Fibroblast of skin of back (primary cell): ENCODE measurements at regions not wholly inside any gene's neighbourhood (a gene's known extent, or its start where the extent isn't known, plus 50 kb on each side); places are given as distances from the start of the nearest gene placed in this dataset.

Experiments
- DNase-seq: peaks from one replicate; pipeline ENCODE4 v3.0.0-alpha.2; 2013

DNA sequence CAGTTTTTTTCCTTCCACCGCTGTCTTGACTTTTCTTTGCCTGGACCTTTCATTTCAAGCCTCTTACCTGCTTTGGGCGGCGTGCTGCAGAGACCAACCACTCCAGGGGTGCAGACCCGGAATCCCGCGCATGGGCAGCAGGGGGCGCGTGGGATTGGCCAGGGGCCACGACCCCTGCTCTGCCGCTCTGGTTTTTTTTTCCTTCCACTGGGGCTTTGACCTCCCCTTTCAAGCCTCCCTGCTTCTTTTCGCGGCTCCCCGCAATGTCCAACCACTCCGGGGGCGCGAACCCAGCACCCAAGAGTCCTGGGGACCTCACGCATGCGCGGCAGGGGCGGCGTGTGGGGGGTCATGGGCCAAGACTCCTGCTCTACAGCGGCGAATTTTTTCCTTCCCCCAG is 325.1 kb downstream of the ALG10 start:
- DNase-seq, result no peak

DNA sequence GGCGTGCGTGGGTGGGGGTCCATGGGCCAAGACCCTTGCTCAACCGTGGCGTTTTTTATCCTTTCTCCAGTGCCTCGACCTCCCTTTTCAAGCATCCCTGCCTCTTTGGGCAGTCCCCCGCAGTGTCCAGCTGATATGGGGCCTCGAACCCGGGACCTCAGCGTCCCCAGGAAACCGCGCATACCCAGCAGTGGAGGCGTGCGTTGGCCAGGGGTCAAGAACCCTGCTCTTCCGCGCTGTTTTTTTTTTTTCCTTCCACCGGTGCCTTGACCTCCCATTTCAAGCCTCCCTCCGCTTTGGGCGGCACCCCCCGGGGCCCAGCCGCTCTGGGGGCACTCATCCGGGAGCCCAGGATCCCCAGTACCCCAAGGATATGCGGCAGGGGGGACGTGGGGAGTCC is 325.8 kb downstream of the ALG10 start:
- no peak for DNase-seq

DNA sequence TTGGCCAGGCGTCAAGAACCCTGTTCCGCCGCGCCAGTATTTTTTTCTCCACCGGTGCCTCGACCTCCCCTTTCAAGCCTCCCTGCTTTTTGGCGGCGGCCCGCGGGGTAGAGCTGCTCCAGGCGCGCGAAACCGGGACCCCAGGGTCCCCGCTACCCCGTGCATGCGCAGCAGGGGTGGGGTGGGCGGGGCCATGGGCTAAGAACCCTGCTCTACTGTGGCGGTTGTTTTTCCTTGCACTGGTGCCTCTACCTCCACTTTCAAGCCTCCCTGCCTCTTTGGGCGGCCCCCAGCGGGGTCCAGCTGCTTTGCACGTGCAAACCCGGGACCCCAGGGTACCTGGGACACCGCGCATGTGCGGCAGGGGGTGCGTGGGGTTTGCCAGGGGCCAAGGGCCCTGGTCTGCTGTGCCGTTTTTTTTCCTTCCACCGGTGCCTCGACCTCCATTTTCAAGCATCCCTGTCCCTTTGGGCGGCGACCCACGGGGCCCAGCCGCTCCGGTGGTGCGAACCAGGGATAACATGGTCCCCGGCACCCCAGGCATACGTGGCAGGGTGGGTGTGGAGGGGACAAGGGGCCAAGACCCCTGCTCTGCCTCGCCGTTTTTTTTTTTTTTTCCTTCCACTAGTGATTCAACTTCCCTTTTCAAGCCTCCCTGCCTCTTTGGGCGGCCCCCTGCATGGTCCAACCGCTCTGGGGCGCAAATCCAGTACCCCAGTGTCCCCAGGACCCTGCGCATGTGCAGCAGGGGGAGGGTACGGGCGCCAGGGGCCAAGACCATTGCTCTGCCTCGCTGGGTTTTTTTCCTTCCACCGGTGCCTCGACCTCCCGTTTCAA is 326.8 kb downstream of the ALG10 start:
- DNase-seq, result no peak

DNA sequence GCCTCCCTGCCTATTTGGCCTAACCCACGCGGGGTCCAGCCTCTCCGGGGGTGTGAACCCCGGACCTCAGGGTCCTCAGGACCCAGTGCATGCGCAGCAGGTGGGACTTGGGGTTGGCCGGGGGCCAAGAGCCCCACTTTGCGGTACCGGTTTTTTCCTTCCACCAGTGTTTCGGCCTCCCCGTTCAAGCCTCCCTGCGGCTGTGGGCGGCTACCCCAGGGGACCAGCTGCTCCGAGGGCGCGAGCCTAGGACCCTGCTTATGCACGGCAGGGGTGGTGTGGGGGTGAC is 327.3 kb downstream of the ALG10 start:
- no peak for DNase-seq

DNA sequence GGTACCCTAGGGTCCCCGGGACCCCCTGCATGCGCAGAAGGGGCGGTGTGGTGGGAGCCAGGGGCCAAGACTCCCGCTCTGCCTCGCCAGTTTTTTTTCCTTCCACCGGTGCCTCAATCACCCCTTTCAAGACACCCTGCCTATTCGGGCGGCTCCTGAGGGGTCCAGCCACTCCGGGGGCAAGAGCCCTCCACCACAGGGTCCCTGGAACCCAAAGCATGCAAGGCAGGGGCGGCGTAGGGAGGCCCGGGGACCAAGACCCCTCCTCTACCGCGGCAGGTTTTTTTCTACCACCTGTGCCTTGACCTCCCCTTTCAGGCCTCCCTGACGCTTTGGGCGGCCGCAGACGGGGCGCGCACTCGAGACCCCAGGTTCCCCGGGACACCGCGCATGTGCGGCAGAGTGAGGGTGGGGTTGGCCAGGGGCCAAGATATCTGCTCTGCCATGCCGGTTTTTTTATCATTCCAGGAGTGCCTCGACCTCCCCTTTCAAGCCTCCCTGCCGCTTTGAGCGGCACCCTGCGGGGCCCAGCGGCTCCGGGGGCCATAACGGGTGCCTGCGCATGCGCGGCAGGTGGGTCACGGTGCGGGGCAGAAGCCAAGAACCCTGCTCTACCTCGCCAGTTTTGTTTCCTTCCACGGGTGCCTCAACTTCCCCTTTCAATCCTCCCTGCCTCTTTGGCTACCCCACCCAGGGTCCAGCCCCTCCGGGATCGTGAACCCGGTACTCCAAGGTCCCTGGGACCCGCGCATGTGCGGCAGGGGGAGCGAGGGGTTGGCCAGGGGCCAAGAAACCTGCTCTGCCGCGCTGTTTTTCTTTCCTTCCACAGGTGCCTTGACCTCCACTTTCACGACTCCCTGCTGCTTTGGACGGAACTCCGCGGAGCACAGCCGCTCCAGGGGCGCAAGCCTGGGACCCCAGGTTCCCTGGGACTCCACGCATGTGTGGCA is 328.1 kb downstream of the ALG10 start:
- no peak for DNase-seq

DNA sequence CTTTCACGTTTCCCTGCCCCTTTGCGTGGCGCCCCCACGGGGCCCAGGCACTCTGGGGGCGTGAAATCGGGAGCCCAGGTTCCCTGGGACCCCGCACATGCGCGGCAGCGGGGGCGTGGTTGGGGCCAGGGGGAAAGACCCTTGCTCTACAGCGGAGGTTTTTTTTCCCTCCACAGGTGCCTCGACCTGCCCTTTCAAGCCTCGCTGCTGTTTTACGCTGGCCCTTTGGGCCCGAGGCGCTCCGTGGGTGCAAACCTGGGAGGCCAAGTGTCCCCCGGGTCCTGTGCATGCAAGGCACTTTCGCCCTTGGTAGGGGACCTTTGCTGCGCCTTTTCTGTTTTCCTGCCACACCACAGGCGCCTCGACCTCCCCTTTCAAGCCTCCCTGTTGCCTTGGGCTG is 329.8 kb downstream of the ALG10 start:
- no peak for DNase-seq

DNA sequence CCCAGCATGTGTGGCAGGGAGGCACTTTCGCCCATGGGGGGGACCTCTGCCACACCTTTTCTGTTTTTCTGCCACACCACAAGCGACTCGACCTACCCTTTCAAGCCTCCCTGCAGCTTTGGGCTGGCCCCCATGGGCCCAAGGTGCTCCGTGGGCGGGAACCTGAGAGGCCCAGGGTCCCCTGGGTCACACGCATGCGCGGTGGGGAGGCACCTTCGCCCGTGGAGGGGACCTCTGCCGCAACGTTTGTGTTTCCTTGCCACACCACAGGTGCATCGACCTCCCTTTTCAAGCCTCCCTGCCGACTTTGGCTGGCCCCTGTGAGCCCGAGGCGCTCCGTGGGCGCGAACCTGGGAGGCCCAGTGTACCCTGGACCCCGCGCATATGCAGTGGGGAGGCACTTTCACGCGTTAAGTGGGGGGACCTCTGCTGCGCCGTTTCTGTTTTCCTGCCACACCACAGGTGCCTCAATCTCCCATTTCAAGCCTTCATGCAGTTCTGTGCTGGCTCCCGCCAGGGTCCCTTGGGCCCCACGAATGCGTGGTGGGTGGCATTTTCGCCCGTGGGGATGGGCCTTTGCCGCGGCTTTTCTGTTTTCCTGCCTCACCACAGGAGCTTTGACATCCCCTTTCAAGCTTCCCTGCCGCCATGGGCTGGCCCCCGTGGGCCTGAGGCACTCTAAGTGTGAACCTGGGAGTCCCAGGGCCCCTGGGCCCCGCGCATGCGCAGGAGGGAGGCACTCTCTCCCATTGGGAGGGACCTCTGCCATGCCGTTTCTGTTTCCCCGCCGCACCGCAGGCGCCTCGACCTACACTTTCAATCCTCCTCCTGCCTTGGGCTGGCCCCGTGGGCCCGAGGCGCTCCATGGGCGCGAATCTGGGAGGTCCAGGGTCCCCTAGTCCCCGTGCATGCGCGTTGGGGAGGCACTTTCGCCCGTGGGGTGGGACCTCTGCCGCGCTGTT is 332.2 kb downstream of the ALG10 start:
- DNase-seq, result no peak

DNA sequence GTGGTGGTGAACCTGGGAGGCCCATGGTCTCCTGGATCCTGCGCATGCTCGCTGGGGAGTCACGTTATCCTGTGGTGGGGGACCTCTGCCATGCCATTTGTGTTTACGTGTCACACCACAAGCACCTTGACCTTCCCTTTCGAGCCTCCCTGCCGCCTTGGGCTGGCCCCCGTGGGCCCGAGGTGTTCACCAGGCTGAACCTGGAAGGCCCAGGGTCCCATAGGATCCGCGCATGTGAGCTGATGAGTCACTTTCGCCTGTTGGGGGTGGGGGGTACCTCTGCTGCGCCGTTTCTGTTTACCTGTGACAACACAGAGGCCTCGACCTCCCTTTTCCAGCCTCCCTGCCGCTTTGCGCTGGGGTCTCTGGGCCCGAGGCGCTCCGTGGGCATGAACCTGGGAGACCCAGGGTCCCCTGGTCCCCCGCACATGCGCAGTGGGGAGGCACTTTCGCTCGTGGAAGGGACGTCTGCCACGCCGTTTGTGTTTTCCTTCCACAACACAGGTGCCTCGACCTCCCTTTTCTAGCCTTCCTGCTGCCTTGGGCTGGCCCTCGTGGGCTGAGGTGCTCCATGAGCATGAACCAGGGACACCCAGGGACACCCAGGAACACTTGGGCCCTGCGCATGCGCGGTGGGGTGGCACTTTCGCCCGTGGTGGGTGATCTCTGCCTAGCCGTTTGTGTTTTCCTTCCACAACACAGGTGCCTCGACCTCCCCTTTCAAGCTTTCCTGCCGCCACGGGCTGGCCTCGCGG is 334.1 kb downstream of the ALG10 start:
- no peak for DNase-seq

DNA sequence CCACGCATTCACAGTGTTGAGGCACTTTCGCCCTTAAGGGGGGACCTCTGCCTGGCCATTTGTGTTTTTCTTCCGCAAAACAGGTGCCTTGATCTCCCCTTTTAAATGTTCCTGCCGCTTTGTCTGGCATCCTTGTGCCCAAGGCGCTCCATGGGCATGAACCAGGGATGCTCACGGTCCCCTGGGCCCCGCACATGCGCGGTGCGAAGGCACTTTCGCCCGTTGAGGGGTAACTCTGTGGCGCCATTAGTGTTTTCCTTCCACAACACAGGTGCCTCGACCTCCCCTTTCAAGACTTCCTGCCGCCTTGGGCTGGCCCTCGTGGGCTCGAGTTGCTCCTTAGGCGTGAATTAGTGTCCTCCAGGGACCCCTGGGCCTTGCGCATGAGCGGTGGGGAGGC is 335.5 kb downstream of the ALG10 start:
- no peak for DNase-seq

DNA sequence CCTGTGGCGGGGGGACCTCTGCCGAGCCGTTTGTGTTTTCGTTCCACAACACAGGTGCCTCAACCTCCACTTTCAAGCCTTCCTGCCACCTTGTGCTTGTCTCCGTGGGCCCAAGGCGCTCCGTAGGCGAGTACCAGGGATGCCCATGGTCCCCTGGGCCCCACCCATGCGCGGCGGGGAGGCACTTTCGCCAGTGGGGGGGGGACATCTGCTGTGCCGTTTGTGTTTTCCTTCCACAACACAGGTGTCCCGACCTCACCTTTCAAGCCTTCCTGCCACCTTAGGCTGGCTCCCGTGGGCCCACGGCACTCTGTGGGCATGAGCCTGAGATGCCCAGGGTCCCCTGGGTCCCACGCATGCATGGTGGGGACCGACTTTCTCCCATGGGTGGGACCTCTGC is 335.9 kb downstream of the ALG10 start:
- no peak for DNase-seq

DNA sequence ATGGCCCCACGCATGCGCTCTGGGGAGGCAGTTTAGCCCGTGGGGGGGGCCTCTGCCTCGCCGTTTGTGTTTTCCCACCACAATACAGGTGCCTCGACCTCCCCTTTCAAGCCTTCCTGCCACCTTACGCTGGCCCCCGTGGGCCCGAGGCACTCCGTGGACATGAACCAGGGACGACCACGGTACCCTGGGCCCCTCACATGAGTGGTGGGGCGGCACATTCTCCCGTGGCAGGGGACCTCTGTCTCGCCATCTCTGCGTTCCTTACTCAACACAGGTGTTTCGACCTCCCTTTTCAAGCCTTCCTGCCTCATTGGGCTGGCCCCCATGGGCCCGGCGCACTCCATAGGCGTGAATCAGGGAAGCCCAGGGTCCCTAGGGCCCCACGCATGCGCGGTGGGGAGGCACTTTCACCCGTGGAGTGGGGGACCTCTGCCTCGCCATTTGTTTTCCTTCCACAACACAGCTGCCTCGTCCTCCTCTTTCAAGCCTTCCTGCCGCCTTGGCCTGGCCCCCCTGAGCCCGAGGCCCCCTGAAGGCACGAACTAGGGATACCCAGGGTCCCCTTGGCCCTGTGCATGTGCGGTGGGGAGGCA is 339.5 kb downstream of the ALG10 start:
- DNase-seq, result no peak

DNA sequence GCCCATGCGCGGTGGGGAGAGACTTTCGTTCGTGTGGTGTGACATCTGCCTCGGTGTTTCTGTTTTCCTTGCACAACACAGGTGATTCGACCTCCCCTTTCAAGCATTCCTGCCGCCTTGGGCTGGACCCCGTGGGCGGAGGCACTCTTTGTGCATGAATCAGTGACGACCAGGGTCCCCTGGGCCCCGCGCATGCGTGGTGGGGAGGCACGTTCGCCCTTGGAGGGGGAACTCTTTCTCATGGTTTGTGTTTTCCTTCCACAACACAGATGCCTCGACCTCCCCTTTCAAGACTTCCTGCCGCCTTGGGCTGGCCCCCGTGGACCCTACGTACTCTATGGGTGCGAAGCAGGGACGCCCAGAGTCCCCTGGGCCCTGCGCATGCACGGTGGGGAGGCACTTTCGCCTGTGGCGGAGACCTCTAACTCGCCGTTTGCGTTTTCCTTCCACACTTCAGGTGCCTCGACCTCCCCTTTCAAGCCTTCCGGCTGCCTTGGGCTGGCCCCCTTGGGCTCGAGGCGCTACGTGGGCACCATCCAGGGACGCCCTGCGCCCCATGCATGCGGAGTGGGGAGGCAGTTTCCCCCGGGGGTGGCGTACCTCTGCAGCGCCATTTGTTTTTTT is 340.9 kb downstream of the ALG10 start:
- no peak for DNase-seq

DNA sequence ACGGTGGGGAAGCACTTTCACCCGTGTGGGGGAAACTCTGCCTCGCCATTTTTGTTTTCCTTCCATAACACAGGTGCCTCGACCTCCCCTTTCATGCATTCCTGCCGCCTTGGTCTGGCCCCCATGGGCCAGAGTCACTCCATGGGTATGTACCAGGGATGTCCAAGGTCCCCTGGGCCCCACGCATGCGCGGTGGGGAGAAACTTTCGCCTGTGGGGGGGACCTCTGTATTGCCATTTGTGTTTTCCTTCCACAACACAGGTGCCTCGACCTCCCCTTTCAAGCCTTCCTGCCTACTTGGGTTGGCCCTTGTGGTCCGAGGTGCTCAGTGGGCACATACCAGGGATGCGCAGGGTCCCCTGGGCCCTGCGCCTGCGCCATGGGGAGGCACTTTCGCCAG is 345.8 kb downstream of the ALG10 start:
- no peak for DNase-seq

DNA sequence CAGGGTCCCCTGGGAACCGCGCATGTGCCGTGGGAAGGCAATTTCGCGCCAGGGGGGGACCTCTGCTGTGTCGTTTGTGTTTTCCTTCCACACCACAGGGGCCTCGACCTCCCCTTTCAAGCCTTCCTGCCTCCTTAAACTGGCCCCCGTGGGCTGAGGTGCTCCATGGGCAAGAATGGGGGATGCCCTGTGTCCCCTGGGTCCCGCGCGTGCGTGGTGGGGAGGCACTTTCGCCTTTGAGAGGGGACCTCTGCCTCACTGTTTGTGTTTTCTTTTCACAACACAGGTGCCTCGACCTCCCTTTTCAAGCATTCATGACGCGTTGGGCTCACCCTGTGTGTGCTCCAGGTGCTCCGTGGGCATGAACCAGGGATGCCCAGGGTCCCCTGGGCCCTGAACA is 348.8 kb downstream of the ALG10 start:
- DNase-seq, result no peak

DNA sequence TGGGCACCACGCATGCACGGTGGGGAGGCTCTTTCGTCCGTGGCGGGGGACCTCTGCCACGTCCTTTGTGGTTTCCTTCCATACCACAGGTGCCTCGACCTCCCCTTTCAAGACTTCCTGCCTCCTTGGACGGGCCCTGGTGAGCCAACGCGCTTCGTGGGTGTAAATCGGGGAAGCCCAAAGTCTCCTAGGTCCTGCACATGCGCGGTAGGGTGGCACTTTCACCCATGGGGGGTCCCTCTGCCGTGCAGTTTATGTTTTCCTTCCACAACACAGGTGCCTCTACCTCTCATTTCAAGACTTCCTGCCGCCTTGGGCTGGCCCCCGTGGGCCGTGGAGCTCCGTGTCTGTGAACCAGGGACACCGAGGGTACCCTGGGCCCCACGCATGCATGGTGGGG is 349.7 kb downstream of the ALG10 start:
- no peak for DNase-seq

DNA sequence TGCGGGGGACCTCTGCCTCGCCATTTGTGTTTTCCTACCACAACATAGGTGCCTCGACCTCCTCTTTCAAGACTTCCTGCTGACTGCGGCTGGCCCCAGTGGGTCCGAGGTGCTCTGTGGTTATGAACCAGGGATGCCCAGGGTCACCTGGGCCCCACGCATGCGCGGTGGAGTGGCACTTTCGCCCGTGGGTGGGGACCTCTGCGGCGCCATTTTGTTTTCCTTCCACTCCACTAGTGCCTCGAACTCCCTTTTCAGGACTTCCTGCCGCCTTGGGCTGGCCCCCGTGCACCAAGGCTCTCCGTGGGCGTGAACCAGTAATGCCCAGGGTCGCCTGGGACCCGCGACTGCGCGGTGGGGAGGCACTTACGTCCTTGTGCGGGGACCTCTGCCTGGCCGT is 351.6 kb downstream of the ALG10 start:
- no peak for DNase-seq

DNA sequence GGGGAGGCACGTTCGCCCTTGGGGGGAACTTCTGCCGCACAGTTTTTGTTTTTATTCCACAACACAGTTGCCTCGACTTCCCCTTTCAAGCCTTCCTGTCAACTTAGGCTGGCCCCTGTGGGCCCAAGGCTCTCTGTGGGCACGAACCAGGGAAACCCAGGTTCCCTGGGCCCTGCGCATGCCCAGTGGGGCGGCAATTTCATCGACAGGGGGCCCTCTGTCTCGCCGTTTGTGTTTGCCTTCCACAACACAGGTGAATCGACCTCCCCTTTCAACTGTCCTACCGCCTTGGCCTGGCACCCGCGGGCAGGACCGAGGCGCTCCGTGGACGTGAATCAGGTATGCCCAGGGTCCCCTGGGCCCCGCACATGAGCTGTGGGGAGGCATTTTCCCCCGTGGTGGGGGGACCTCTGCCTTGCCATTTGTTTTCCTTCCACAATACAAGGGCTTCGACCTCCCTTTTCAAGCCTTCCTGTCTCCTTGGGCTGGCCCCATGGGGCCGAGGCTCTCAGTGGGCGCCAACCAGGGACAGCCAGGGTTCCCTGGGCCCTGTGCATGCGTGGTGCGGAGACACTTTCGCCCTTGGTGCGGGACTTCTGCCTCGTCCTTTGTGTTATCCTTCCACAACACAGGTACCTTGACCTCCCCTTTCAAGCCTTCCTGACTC is 354.0 kb downstream of the ALG10 start:
- DNase-seq, result no peak

DNA sequence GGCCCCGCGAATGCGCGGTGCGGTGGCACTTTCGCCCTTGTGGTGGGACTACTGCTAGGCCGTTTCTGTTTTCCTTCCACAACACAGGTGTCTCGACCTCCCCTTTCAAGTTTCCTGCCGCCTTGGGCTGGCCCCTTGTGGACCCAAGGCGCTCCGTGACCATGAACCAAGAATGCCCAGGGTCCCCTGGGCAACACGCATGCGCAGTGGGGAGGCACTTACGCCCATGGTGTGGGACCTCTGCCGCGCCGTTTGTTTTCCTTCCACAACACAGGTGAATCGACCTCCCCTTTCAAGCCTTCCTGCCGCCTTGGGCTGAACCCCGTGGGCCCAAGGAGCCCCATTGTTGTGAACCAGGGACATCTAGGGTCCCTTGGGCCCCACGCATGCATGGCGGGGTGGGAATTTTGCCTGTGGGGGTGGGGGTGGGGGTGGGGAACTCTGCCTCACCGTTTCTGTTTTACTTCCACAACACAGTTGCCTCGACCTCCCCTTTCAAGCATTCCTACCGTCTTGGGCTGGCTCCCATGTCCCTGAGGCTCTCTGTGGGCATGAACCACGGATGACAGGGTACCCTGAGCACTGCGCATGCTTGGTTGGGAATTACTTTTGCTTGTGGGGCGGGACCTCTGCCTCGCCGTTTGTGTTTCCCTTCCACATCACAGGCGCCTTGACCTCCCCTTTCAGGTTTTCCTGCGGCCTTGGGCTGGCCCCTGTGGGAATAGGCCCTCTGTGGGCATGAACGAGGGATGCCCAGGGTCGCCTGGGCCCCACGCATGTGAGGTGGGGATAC is 355.1 kb downstream of the ALG10 start:
- no peak for DNase-seq

DNA sequence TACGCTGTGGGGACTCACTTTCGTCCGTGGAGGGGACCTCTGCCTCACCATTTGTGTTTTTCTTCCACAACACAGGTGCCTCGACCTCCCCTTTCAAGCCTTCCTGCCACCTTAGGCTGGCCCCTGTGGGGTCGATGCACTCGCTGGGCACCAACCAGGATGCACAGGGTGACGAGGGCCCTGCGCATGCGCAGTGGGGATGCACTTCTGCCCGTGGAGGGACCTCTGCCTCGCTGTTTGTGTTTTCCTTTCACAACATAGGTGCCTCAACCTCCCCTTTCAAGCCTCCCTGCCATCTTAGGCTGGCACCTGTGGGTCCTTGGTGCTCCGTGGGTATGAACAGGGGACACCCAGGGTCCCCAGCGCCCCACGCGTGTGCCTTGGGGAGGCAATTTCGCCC is 356.8 kb downstream of the ALG10 start:
- DNase-seq, result no peak

DNA sequence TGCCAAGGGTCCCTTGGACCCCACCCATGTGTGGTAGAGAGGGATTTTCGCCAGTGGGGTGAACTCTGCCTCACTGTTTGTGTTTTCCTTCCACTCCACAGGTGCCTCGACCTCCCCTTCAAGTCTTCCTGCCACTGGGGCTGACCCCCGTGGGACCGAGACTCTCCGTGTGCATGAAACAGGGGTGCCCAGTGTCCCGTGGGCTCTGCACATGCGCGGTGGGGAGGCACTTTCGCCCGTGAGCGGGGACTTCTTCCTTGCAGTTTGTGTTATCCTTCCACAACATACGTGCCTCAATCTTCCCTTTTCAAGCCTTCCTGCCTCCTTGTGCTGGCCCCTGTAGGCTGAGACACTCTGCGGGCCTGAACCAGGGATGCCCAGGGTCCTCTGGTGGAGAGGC is 362.4 kb downstream of the ALG10 start:
- DNase-seq, result no peak
